Midbrain (tissue), 1 donor: ENCODE measurements at regions not wholly inside any gene's neighbourhood (a gene's known extent, or its start where the extent isn't known, plus 50 kb on each side); places are given as distances from the start of the nearest gene placed in this dataset.

Experiments used
- DNase-seq: peaks from one replicate; lab custom pipeline; 2025; lab: John Stamatoyannopoulos, UW

- DNase-seq, result no peak
Measured at GRCh38 chr16:76900285-76901263, 290.4 kb upstream of the MON1B start.

GRCh38 chr16:76906552-76906951 lies 284.4 kb upstream of the MON1B start:
- no peak for DNase-seq

GRCh38 chr16:76910931-76911330 lies 280.1 kb upstream of the MON1B start:
- no peak for DNase-seq

- DNase-seq, result no peak
Measured at GRCh38 chr16:76913046-76913445, 277.9 kb upstream of the MON1B start.

- no peak for DNase-seq
Measured at GRCh38 chr16:76926042-76926441, 264.9 kb upstream of the MON1B start.

GRCh38 chr16:76926595-76926994 lies 264.4 kb upstream of the MON1B start:
- DNase-seq, result no peak

- no peak for DNase-seq
Measured at GRCh38 chr16:76931186-76931585, 259.8 kb upstream of the MON1B start.

GRCh38 chr16:76932541-76933211 lies 258.3 kb upstream of the MON1B start:
- DNase-seq, result no peak

GRCh38 chr16:76940251-76940650 lies 250.7 kb upstream of the MON1B start:
- no peak for DNase-seq

- no peak for DNase-seq
Measured at GRCh38 chr16:76941113-76941512, 249.9 kb upstream of the MON1B start.

- DNase-seq, result no peak
Measured at GRCh38 chr16:76942089-76942488, 248.9 kb upstream of the MON1B start.

- no peak for DNase-seq
Measured at GRCh38 chr16:76943921-76944320, 247.1 kb upstream of the MON1B start.

- DNase-seq, result no peak
Measured at GRCh38 chr16:76946879-76947278, 244.1 kb upstream of the MON1B start.

- DNase-seq, result no peak
Measured at GRCh38 chr16:76947749-76948148, 243.2 kb upstream of the MON1B start.

GRCh38 chr16:76955629-76956028 lies 235.4 kb upstream of the MON1B start:
- DNase-seq, result no peak

GRCh38 chr16:76956394-76956793 lies 234.6 kb upstream of the MON1B start:
- DNase-seq, result no peak

GRCh38 chr16:76956841-76957240 lies 234.1 kb upstream of the MON1B start:
- DNase-seq, result no peak

- no peak for DNase-seq
Measured at GRCh38 chr16:76959166-76959565, 231.8 kb upstream of the MON1B start.

GRCh38 chr16:76963614-76964315 lies 227.2 kb upstream of the MON1B start:
- no peak for DNase-seq

GRCh38 chr16:76964464-76965154 lies 226.4 kb upstream of the MON1B start:
- no peak for DNase-seq

- no peak for DNase-seq
Measured at GRCh38 chr16:76970087-76970744, 220.8 kb upstream of the MON1B start.

GRCh38 chr16:76970745-76971099 lies 220.3 kb upstream of the MON1B start:
- DNase-seq, result no peak
